ENCODE measurements at regions not wholly inside any gene's neighbourhood (a gene's known extent, or its start where the extent isn't known, plus 50 kb on each side); places are given as distances from the start of the nearest gene placed in this dataset.

- no peaks in the 10 kb centered on the region for H3K4me1 ChIP-seq (ENCODE audit: control insufficient read depth in 1 of 2, insufficient read depth in 2 of 2, low read depth in 1 of 2, low read length in 1 of 2)
- no peak overlapping the region for H3K9ac ChIP-seq
- no peak overlapping the region for H3K4me3 ChIP-seq (ENCODE audit: low read depth in 2 of 2, low read length in 1 of 2)
- no peaks in the 10 kb centered on the region for H3F3A ChIP-seq (replicated peaks; ENCODE audit: insufficient read depth)
- CTCF ChIA-PET, result no interaction called here
- POLR2A ChIA-PET, result no interaction called here
- H3K4me2 ChIP-seq, result no peak overlapping the region
- DNase-seq, result no peak
- no peak overlapping the region for H3K27ac ChIP-seq (ENCODE audit: low read depth in 2 of 2, low read length in 1 of 2)
- TF ChIP-seq SIN3A (IDR thresholded peaks at IDR 0.05; ENCODE audit: borderline replicate concordance, low read depth, low read length) (no peak), TAF1 (IDR thresholded peaks at IDR 0.05; ENCODE audit: borderline replicate concordance, low read depth, low read length) (no peak), REST (IDR thresholded peaks at IDR 0.05; ENCODE audit: low read depth, low read length) (no peak), FOXM1 (IDR thresholded peaks at IDR 0.05; ENCODE audit: low read depth) (no peak), RCOR1 (IDR thresholded peaks at IDR 0.05; ENCODE audit: low read length) (no peak), FOSL2 (IDR thresholded peaks at IDR 0.05; ENCODE audit: borderline replicate concordance, low read depth) (no peak), JUND (IDR thresholded peaks at IDR 0.05) (no peak), EZH2phosphoT487 (IDR thresholded peaks at IDR 0.05; ENCODE audit: borderline replicate concordance, low read depth) (no peak), PBX3 (IDR thresholded peaks at IDR 0.05) (no peak)
- H3K36me3 ChIP-seq (replicated peaks in 1 of 2; ENCODE audit: control insufficient read depth in 1 of 2, insufficient read depth in 2 of 2, low read length in 1 of 2), result no peaks in the 10 kb centered on the region
- H3K79me2 ChIP-seq (ENCODE audit: insufficient read depth), result no peaks in the 10 kb centered on the region
- H3K27me3 ChIP-seq (ENCODE audit: insufficient read depth), result no peaks in the 10 kb centered on the region; the same call in 1 of the 2 replicates
- no peaks in the 10 kb centered on the region for H3K9me3 ChIP-seq
- H4K20me1 ChIP-seq (ENCODE audit: insufficient read depth), result no peaks in the 10 kb centered on the region
- no peaks in the 10 kb centered on the region for H3K9me2 ChIP-seq
- H2AFZ ChIP-seq (ENCODE audit: low read depth), result no peak overlapping the region
- WGBS (ENCODE audit: low lambda C conversion rate), result 39% methylated on average over 3 of the region's 3 CpGs
Measured at GRCh38 chr10:58091886-58092285, 175.8 kb downstream of the IPMK start.

- no peaks in the 10 kb centered on the region; the same call in 1 of the 2 replicates for H3K27me3 ChIP-seq (ENCODE audit: insufficient read depth)
- H3K9me3 ChIP-seq, result no peaks in the 10 kb centered on the region
- H3K9me2 ChIP-seq, result no peaks in the 10 kb centered on the region
- peaks cover 0 to 4% of the 10 kb centered on the region in 2 experiments; a peak in 1 of 4 replicates for H3K4me1 ChIP-seq (ENCODE audit: control insufficient read depth in 1 of 2, insufficient read depth in 2 of 2, low read depth in 1 of 2, low read length in 1 of 2)
- ChIA-PET POLR2A (no interaction called here), CTCF (no interaction called here)
- H3K4me3 ChIP-seq (ENCODE audit: low read depth in 2 of 2, low read length in 1 of 2), result no peak overlapping the region
- no peak overlapping the region for H3K27ac ChIP-seq (ENCODE audit: low read depth in 2 of 2, low read length in 1 of 2)
- no peaks in the 10 kb centered on the region for H4K20me1 ChIP-seq (ENCODE audit: insufficient read depth)
- no peak overlapping the region for H2AFZ ChIP-seq (ENCODE audit: low read depth)
- H3K9ac ChIP-seq, result no peak overlapping the region
- H3F3A ChIP-seq (replicated peaks; ENCODE audit: insufficient read depth), result no peaks in the 10 kb centered on the region
- no peaks in the 10 kb centered on the region for H3K79me2 ChIP-seq (ENCODE audit: insufficient read depth)
- no peak for DNase-seq
- no peaks in the 10 kb centered on the region for H3K36me3 ChIP-seq (replicated peaks in 1 of 2; ENCODE audit: control insufficient read depth in 1 of 2, insufficient read depth in 2 of 2, low read length in 1 of 2)
- H3K4me2 ChIP-seq, result no peak overlapping the region
- WGBS (ENCODE audit: low lambda C conversion rate), result 43% methylated on average over 2 of the region's 2 CpGs
- TF ChIP-seq GATA2 (CRISPR knock-in tag; IDR thresholded peaks at IDR 0.05) (no peak), ZBTB33 (IDR thresholded peaks at IDR 0.05; ENCODE audit: borderline replicate concordance, low read depth) (no peak), NRF1 (IDR thresholded peaks at IDR 0.05; ENCODE audit: low read depth, low read length) (no peak), TAF1 (IDR thresholded peaks at IDR 0.05; ENCODE audit: borderline replicate concordance, low read depth, low read length) (no peak), EP300 (IDR thresholded peaks at IDR 0.05; ENCODE audit: borderline replicate concordance in 1 of 2, low read depth in 1 of 2, low read length in 1 of 2) (no peak), SMC3 (IDR thresholded peaks at IDR 0.05; ENCODE audit: low read depth, low read length) (no peak), POLR2AphosphoS5 (IDR thresholded peaks at IDR 0.05; ENCODE audit: low read depth, low read length) (no peak), GABPA (IDR thresholded peaks at IDR 0.05; ENCODE audit: low read depth) (no peak), RFX5 (IDR thresholded peaks at IDR 0.05; ENCODE audit: low read length) (no peak), RCOR1 (IDR thresholded peaks at IDR 0.05; ENCODE audit: low read length) (no peak), FOXJ3 (CRISPR knock-in tag; IDR thresholded peaks at IDR 0.05) (no peak), MEF2A (IDR thresholded peaks at IDR 0.05; ENCODE audit: borderline replicate concordance, low read depth) (no peak), FOSL2 (IDR thresholded peaks at IDR 0.05; ENCODE audit: borderline replicate concordance, low read depth) (no peak), TEAD4 (IDR thresholded peaks at IDR 0.05; ENCODE audit: borderline replicate concordance, insufficient read depth) (no peak)
Measured at GRCh38 chr10:58089739-58090138, 178.0 kb downstream of the IPMK start.
